HEK293T (cell line): ENCODE measurements at regions not wholly inside any gene's neighbourhood (a gene's known extent, or its start where the extent isn't known, plus 50 kb on each side); places are given as distances from the start of the nearest gene placed in this dataset.

Experiments
- CTCF ChIA-PET: fragments of 350-600 bp; formaldehyde crosslinking; extraction: SDS; loops from one replicate; lab custom pipeline; 2021; ENCODE audit warnings: antibody characterized with exemption, inconsistent platforms; lab: Yijun Ruan, JAX
- POLR2A ChIA-PET: fragments of 350-600 bp; formaldehyde crosslinking; extraction: SDS; loops from one replicate; lab custom pipeline; 2020; ENCODE audit warnings: antibody characterized with exemption, inconsistent platforms; lab: Yijun Ruan, JAX
- DNase-seq: peaks from one replicate; pipeline ENCODE4 v3.0.0; 2012; ENCODE audit warnings: mixed read lengths; ENCODE audit errors: extremely low spot score
- ARNT ChIP-seq: fragments of 450-650 bp; IDR thresholded peaks from 2 replicates; pipeline ENCODE4 v1.6.1; 2017; ENCODE audit warnings: mild to moderate bottlenecking
- BHLHE40 ChIP-seq: fragments of 450-650 bp; IDR thresholded peaks from 2 replicates; pipeline ENCODE4 v1.6.1; 2016; ENCODE audit warnings: mild to moderate bottlenecking, moderate library complexity, borderline replicate concordance
- CTBP1 ChIP-seq: fragments of 450-650 bp; IDR thresholded peaks from 2 replicates; pipeline ENCODE4 v1.6.1; 2016; ENCODE audit warnings: borderline replicate concordance
- ELF4 ChIP-seq: fragments of 450-650 bp; IDR thresholded peaks from 2 replicates; pipeline ENCODE4 v1.6.1; 2017; ENCODE audit warnings: antibody characterized with exemption
- FOXA1 ChIP-seq: fragments of 450-650 bp; IDR thresholded peaks from 2 replicates; pipeline ENCODE4 v1.6.1; 2016; ENCODE audit warnings: mild to moderate bottlenecking
- FOXK2 ChIP-seq: fragments of 450-650 bp; IDR thresholded peaks from 2 replicates; pipeline ENCODE4 v1.6.1; 2016; ENCODE audit warnings: mild to moderate bottlenecking
- FOXM1 ChIP-seq: fragments of 450-650 bp; IDR thresholded peaks from 2 replicates; pipeline ENCODE4 v1.6.1; 2017; ENCODE audit warnings: mild to moderate bottlenecking, borderline replicate concordance
- HDGF ChIP-seq: fragments of 450-650 bp; IDR thresholded peaks from 2 replicates; pipeline ENCODE4 v1.6.1; 2017; ENCODE audit warnings: antibody characterized with exemption, borderline replicate concordance
- L3MBTL2 ChIP-seq: fragments of 450-650 bp; conservative IDR thresholded peaks from 2 replicates; pipeline ENCODE4 v1.6.1; 2016; ENCODE audit warnings: mild to moderate bottlenecking
- LEF1 ChIP-seq: fragments of 450-650 bp; IDR thresholded peaks from 2 replicates; pipeline ENCODE4 v1.6.1; 2017; ENCODE audit warnings: mild to moderate bottlenecking, borderline replicate concordance
- NFRKB ChIP-seq: fragments of 450-650 bp; IDR thresholded peaks from 2 replicates; pipeline ENCODE4 v1.6.1; 2016; ENCODE audit warnings: mild to moderate bottlenecking, moderate library complexity
- PKNOX1 ChIP-seq: fragments of 450-650 bp; IDR thresholded peaks from 2 replicates; pipeline ENCODE4 v1.6.1; 2016
- SP1 ChIP-seq: fragments of 450-650 bp; IDR thresholded peaks from 2 replicates; pipeline ENCODE4 v1.6.1; 2017
- SUZ12 ChIP-seq: fragments of 450-650 bp; IDR thresholded peaks from 2 replicates; pipeline ENCODE4 v1.6.1; 2016; ENCODE audit warnings: mild to moderate bottlenecking
- TARDBP ChIP-seq: fragments of 450-650 bp; IDR thresholded peaks from 2 replicates; pipeline ENCODE4 v1.6.1; 2016
- ZNF384 ChIP-seq: fragments of 450-650 bp; IDR thresholded peaks from 2 replicates; pipeline ENCODE4 v1.6.1; 2016

GRCh38 chr18:60623331-60623730 lies 250.8 kb upstream of the MC4R start:
- POLR2A ChIA-PET, result no interaction called here
- TF ChIP-seq TARDBP (no peak), BHLHE40 (no peak), CTBP1 (no peak), LEF1 (no peak), ELF4 (no peak), HDGF (no peak), L3MBTL2 (no peak), FOXA1 (no peak), NFRKB (no peak), SUZ12 (no peak), SP1 (no peak), ZNF384 (no peak)
- CTCF ChIA-PET, result no interaction called here
- DNase-seq, result no peak

GRCh38 chr18:60624207-60624606 lies 251.6 kb upstream of the MC4R start:
- no peak for DNase-seq
- CTCF ChIA-PET, result no interaction called here

GRCh38 chr18:60639836-60640235 lies 267.3 kb upstream of the MC4R start:
- ChIA-PET CTCF (no interaction called here), POLR2A (no interaction called here)
- no peak for DNase-seq
- no peak for TF ChIP-seq SUZ12
- no peak for TF ChIP-seq LEF1

More at GRCh38 chr18:60624207-60624606, 251.6 kb upstream of the MC4R start:
- TF ChIP-seq L3MBTL2, result no peak
- no peak for TF ChIP-seq FOXK2
- TF ChIP-seq FOXA1, result no peak
- no peak for TF ChIP-seq ZNF384
- no peak for TF ChIP-seq FOXM1
- no peak for TF ChIP-seq NFRKB
- no peak for TF ChIP-seq PKNOX1
- TF ChIP-seq ARNT, result no peak
- TF ChIP-seq CTBP1, result no peak
- no peak for TF ChIP-seq ELF4
- TF ChIP-seq LEF1, result no peak
- POLR2A ChIA-PET, result no interaction called here

- TF ChIP-seq FOXA1, result no peak
- no peak for TF ChIP-seq ZNF384
- no peak for TF ChIP-seq FOXM1
- TF ChIP-seq L3MBTL2, result no peak
- no peak for TF ChIP-seq PKNOX1
- TF ChIP-seq ELF4, result no peak
- TF ChIP-seq ARNT, result no peak
- no peak for TF ChIP-seq TARDBP
- no peak for TF ChIP-seq BHLHE40
- TF ChIP-seq SUZ12, result no peak
- no peak for TF ChIP-seq NFRKB
- TF ChIP-seq FOXK2, result no peak
- no peak for TF ChIP-seq CTBP1
- TF ChIP-seq HDGF, result no peak
- TF ChIP-seq LEF1, result no peak
- no peak for TF ChIP-seq SP1
- ChIA-PET POLR2A (no interaction called here), CTCF (no interaction called here)
- no peak for DNase-seq
Observed at GRCh38 chr18:60643009-60643408, 270.4 kb upstream of the MC4R start.

GRCh38 chr18:60646725-60647124 lies 274.1 kb upstream of the MC4R start:
- TF ChIP-seq CTBP1 (no peak), SUZ12 (no peak), FOXM1 (no peak), LEF1 (no peak), L3MBTL2 (no peak), FOXK2 (no peak), FOXA1 (no peak), BHLHE40 (no peak), NFRKB (no peak)
- ChIA-PET CTCF (no interaction called here), POLR2A (no interaction called here)
- no peak for DNase-seq

- ChIA-PET CTCF (no interaction called here), POLR2A (no interaction called here)
- no peak for DNase-seq
- TF ChIP-seq L3MBTL2, result no peak
- TF ChIP-seq SP1, result no peak
- TF ChIP-seq BHLHE40, result no peak
- TF ChIP-seq FOXA1, result no peak
- TF ChIP-seq ARNT, result no peak
Observed at GRCh38 chr18:60649107-60649506, 276.5 kb upstream of the MC4R start.

- TF ChIP-seq SP1 (no peak), PKNOX1 (no peak), ZNF384 (no peak), HDGF (no peak)
- CTCF ChIA-PET, result no interaction called here
- POLR2A ChIA-PET, result no interaction called here
- DNase-seq, result no peak
Observed at GRCh38 chr18:60649842-60650536, 277.4 kb upstream of the MC4R start.
